Right lobe of liver (tissue), 4 donors: ENCODE measurements at regions not wholly inside any gene's neighbourhood (a gene's known extent, or its start where the extent isn't known, plus 50 kb on each side); places are given as distances from the start of the nearest gene placed in this dataset.

Experiments used
- POLR2A ChIP-seq: fragments of 450-650 bp; IDR thresholded peaks from one replicate; pipeline ENCODE4 v1.6.1; 2017; ENCODE audit warnings: antibody characterized with exemption, mild to moderate bottlenecking
- TF ChIP-seq, protein P1 (sequence below), 4 donors: fragments of 200-600 bp in 3 of 4; fragments of 450-650 bp in 1 of 4; IDR thresholded peaks; one replicate each; pipeline versions ENCODE4 v1.5.1 to v1.8.0; 2016 to 2022; ENCODE audit warnings: antibody characterized with exemption in 4 of 4, mild to moderate bottlenecking in 2 of 4
- donor health status: DM: no; HTN: no; CAD: no.
- donor health status: DM: no; HTN: no; CAD: no.
- donor health status: DM: no; HTN: yes; CAD: no.

DNA sequence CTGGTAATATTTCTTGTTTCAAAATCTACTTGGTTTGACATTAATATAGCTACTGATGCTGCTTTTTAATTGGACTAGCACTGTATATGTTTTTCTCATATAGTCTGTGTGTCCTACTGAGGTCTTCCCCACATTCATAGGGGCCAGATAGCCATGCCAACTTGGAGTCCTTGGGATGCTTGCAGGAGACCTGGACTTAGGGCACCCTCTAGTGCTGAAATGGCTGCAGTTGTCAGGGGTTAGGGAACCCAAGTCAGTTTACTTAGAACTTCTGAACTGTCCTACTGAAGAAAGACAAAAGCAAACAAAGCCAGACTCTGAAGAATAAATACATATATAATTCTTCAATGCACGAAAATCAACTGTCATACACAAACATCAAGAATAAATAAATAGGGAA lies 279.9 kb upstream of the SYT1 start:
- TF ChIP-seq, protein P1, sequence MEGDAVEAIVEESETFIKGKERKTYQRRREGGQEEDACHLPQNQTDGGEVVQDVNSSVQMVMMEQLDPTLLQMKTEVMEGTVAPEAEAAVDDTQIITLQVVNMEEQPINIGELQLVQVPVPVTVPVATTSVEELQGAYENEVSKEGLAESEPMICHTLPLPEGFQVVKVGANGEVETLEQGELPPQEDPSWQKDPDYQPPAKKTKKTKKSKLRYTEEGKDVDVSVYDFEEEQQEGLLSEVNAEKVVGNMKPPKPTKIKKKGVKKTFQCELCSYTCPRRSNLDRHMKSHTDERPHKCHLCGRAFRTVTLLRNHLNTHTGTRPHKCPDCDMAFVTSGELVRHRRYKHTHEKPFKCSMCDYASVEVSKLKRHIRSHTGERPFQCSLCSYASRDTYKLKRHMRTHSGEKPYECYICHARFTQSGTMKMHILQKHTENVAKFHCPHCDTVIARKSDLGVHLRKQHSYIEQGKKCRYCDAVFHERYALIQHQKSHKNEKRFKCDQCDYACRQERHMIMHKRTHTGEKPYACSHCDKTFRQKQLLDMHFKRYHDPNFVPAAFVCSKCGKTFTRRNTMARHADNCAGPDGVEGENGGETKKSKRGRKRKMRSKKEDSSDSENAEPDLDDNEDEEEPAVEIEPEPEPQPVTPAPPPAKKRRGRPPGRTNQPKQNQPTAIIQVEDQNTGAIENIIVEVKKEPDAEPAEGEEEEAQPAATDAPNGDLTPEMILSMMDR (IDR thresholded peaks at IDR 0.05), result peak; percentile 32 to 52 (median 45)
- no peak for TF ChIP-seq POLR2A
